Heart left ventricle (tissue), 13 donors: ENCODE measurements at regions not wholly inside any gene's neighbourhood (a gene's known extent, or its start where the extent isn't known, plus 50 kb on each side); places are given as distances from the start of the nearest gene placed in this dataset.
"Not testable (repeated sequence)": the region's sequence is repeated elsewhere in the genome, so short reads cannot be mapped to it uniquely, and the experiment has no call there.

Experiments used
- CTCF ChIP-seq, 12 donors: fragments of 200-600 bp; sonication (generic) in 4 of 12; IDR thresholded peaks; one replicate each; pipeline versions ENCODE4 v1.5.0 to v1.8.0; 2018 to 2022; ENCODE audit warnings: antibody characterized with exemption in 12 of 12, mild to moderate bottlenecking in 5 of 12
- POLR2A ChIP-seq, 2 donors: fragments of 450-650 bp; IDR thresholded peaks; one replicate each; pipeline ENCODE4 v1.6.1; 2017; ENCODE audit warnings: antibody characterized with exemption in 2 of 2, mild to moderate bottlenecking in 2 of 2, moderate library complexity in 2 of 2
- donor health status: ischemic (EF 13 %, LVEDD 7.1; RV severe dilation, severe dysfunction).
- donor health status: DM: no; HTN: yes; CAD: no.
- donor health status: DM: no; HTN: no; CAD: no.
- donor health status: ischemic (EF 25% LVEDD 6.9; RV normal size, moderate dysfunction).
- donor health status: ischemic (EF 25% LVEDD 5.7; RV mildly dilated, moderate dysfunction).
- donor health status: ischemic (EF 35%, LVEDD 5.7; RV mildly dilated, moderate dysfunction).
- donor health status: nonischemic (EF 11% LVEDD 7.7; RV severe dilation, severe dysfunction).
- donor health status: DM: yes; HTN: yes; CAD: no.
- donor health status: PGD.
- donor health status: ischemic (EF 29% LVEDD 5.4; RV normal size, mild dysfunction).
- donor health status: nonischemic (EF 23%, LVEDD 6.1; RV moderate dilation, normal function).

DNA sequence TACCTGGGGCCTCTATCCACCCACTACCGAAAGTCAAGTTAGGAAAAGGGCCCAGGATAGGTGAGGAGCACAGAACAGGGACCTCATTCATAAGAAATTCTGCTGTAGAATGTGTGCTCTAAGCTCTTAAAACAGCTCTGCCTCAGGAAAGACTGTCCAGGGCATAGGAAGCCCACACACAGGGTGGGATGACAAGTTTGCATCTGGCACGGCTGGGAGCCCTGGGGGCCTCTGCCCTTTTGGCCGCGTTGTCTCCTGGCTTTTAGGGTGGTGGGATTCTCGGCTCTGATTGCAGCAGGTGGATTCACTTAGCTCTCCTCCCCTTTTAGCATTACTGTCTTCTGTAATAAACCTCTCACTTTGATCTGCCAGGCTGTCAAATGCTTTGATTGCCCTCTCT, 389.5 kb upstream of the ZNF337 start:
- not testable (repeated sequence) for TF ChIP-seq CTCF, POLR2A (IDR thresholded peaks at IDR 0.05)
